HG03469 (cell line): ENCODE measurements at regions not wholly inside any gene's neighbourhood (a gene's known extent, or its start where the extent isn't known, plus 50 kb on each side); places are given as distances from the start of the nearest gene placed in this dataset.
"Not testable (repeated sequence)": the region's sequence is repeated elsewhere in the genome, so short reads cannot be mapped to it uniquely, and the experiment has no call there.

Source experiments
- ATAC-seq: cut with Tn5 transposase; IDR thresholded peaks from one replicate; pipeline ENCODE4 v1.9.1; 2021; ENCODE audit warnings: mild to moderate bottlenecking, moderate library complexity, moderate number of reproducible peaks; ENCODE audit not compliant: unreplicated experiment

DNA sequence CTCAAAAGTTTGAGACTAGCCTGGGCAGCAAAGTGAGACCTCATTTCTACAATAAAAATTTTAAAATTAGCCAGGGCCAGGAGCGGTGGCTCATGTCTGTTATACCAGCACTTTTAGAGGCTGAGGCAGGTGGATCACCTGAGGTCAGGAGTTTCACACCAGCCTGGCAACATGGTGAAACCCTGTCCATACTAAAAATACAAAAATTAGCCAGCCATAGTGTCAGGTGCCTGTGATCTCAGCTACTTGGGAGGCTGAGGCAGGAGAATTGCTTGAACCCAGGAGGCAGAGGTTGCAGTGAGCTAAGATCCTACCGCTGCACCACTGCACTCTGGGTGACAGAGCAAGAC, 85.1 kb upstream of the MAP4 start:
- not testable (repeated sequence) for ATAC-seq

GRCh38 chr3:48092270-48092669, 76.1 kb upstream of the MAP4 start:
- ATAC-seq: no peak

DNA sequence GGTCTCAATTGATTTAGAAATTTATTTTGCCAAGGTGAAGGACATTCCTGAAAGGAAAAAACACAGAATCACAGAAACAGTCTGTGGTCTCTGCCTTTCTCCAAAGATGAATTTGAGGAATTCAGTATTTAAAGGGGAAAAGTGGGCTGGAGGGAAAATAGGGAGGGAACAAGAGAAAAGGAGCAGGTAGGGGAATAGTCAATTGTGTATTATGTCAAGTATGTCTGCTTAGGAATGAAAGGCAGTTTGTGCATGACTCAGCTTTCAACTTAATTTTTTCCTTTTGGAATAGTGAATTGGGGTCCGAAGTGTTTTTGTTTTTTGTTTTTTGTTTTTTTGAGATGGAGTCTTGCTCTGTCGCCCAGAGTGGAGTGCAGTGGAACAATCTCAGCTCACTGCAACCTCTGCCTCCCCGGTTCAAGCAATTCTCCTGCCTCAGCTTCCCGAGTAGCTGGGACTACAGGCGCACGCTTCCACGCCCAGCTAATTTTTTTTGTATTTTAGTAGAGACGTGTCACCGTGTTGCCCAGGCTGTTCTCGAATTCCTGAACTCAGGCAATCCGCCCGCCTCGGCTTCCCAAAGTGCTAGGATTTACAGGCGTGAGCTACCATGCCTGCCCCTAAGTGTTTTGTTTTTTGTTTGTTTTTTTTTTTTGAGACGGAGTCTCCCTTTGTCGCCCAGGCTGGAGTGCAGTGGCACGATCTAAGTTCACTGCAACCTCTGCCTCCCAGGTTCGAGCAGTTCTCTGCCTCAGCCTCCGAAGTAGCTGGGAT, 74.1 kb upstream of the MAP4 start:
- ATAC-seq: no peak

GRCh38 chr3:48088749-48089466, 72.7 kb upstream of the MAP4 start:
- peak; percentile 81 for ATAC-seq

DNA sequence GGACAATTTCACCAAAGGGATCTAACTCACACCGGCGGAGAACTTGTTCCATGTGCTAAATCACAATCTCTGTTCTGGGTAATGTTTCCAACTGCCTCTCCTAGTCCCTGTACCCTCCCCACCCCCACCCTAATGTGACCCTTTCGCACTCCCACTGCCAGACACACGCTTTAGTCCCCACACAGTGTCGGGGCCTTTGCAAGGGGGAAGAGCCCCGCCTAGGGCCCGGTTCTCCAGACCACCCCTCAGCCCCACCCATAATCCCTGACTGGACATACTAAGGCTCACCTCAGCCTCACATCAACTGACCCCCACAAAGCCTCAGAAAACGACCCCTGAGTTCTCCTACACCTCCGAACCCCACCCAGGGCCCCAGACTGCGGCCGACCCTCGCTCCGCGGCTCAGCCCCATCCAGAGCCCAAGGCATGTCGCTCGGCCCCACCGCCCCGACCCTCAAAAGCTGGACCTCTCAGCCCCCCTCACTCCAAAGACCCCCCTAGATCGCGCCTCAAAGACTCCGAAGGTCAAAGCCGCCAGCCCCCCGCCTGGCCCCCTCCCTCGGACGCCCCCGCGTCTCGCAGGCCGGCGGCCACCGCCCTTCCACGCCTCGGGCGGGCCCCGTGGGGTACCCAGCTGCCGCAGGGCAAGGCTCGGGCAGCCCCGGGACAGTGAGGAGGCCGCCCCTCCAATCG, 72.0 kb upstream of the MAP4 start:
- ATAC-seq: no peak

DNA sequence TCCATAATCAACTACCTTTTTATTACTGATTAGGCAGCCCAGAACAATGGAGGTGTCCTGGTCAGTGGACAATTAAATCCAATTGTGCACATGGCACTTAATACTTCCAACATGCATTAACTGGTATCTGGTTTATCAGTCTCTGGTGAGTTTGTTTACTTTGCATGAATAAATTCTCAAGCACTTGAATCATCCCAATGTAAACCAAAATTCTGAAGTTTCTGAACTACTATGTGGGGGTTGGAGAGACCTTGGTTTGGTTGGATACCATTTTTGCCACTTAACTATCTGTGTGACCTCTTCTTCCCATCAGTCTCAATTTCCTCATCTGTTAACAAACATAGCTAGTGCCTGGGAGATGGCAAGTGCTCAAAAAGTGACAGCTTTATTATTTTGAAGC, 70.5 kb upstream of the MAP4 start:
- ATAC-seq: no peak

- no peak for ATAC-seq
Measured at GRCh38 chr3:48084929-48085328, 68.7 kb upstream of the MAP4 start.

- no peak for ATAC-seq
Measured at GRCh38 chr3:48084170-48084569, 68.0 kb upstream of the MAP4 start.

GRCh38 chr3:48082580-48083184, 66.5 kb upstream of the MAP4 start:
- no peak for ATAC-seq

GRCh38 chr3:48077815-48078214, 61.6 kb upstream of the MAP4 start:
- ATAC-seq: no peak

- ATAC-seq: no peak
Measured at GRCh38 chr3:48070030-48070429, 53.8 kb upstream of the MAP4 start.

DNA sequence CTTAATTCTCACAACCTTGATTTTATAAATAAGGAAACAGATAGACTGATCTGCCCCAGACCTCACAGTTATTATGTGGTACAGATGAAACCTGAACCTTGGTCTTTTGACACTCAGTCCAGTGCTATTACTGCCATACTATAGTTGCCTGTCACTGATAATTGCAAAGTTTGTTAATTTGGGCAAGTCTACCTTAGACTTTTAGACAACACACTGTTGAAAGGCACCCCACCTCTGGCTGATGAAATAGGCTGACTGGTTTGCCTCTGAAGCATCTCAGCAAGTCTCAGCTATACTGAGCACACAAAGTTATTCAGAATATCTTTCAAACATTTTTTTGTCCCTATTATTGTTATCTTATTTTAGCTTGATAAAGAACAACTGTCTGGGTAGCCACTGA, 53.1 kb upstream of the MAP4 start:
- ATAC-seq: no peak

DNA sequence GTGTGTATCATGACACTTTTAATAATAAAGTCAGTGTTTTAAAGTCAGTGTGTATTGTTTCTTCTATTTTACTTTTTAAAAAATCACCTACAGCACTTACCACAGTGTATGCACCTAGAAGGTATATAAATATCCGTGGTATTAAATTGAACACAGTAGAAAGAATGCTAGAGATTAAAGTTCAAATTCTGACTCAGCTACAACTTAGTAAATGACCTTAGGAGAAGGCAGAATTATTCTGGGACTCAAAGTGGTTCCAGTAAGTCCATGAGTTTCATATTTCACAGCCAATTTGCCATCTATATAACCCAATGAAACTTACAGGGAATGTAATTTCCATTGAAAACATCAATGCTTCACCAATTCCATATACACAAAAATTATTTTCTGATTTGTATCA, 52.7 kb upstream of the MAP4 start:
- no peak for ATAC-seq

DNA sequence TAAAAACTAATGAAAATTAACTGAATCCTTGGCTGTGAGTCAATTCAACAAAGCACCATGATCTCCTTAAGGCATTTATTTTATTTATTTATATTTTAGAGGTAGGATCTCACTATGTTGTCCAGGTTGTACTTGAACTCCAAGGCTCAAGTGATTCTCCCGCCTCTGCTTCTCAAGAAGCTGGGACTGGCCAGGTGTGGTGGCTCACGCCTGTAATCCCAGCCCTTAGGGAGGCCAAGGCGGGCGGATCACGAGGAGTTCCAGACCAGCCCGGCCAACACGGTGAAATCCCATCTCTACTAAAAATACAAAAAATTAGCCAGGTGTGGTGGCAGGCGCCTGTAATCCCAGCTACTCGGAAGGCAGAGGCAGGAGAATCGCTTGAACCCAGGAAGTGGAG, 52.1 kb upstream of the MAP4 start:
- not testable (repeated sequence) for ATAC-seq

- ATAC-seq: no peak
Measured at GRCh38 chr3:48067271-48067670, 51.1 kb upstream of the MAP4 start.
